GM23338 (cell line): ENCODE measurements at regions not wholly inside any gene's neighbourhood (a gene's known extent, or its start where the extent isn't known, plus 50 kb on each side); places are given as distances from the start of the nearest gene placed in this dataset.
"Not testable (repeated sequence)": the region's sequence is repeated elsewhere in the genome, so short reads cannot be mapped to it uniquely, and the experiment has no call there.

Source experiments
- ATAC-seq: fragments of 200-7000 bp; cut with Tn5 transposase; 3 replicates; pipeline ENCODE4 v1.9.1; 2020
- DNase-seq: peaks from one replicate; pipeline ENCODE4 v3.0.0-alpha.2; 2015; ENCODE audit warnings: low spot score
- H2AFZ ChIP-seq: fragments of 200-600 bp; sonication (generic); 2 replicates; pipeline ENCODE4 v1.8.0; 2016; ENCODE audit warnings: antibody characterized with exemption, mild to moderate bottlenecking, moderate library complexity
- H3F3A ChIP-seq: fragments of 200-600 bp; sonication (generic); replicated peaks from 2 replicates; pipeline ENCODE4 v1.8.0; 2017; ENCODE audit warnings: antibody characterized with exemption, mixed run types, low read depth
- H3K27ac ChIP-seq: fragments of 200-600 bp; sonication (generic); 2 replicates; pipeline ENCODE4 v1.6.1; 2016; ENCODE audit warnings: low read depth
- H3K27me3 ChIP-seq: fragments of 200-600 bp; sonication (generic); 2 replicates; pipeline ENCODE4 v1.8.0; 2016; ENCODE audit warnings: mild to moderate bottlenecking, mixed run types, moderate library complexity; ENCODE audit not compliant: insufficient read depth
- H3K36me3 ChIP-seq: fragments of 200-600 bp; sonication (generic); 2 replicates; pipeline ENCODE4 v1.8.0; 2016; ENCODE audit warnings: mild to moderate bottlenecking; ENCODE audit not compliant: insufficient read depth
- H3K4me1 ChIP-seq: fragments of 200-600 bp; sonication (generic); 2 replicates; pipeline ENCODE4 v1.8.0; 2016; ENCODE audit warnings: mild to moderate bottlenecking, moderate library complexity; ENCODE audit not compliant: insufficient read depth
- H3K4me2 ChIP-seq: fragments of 200-600 bp; sonication (generic); 2 replicates; pipeline ENCODE4 v1.7.1; 2017; ENCODE audit warnings: mixed run types
- H3K4me3 ChIP-seq: fragments of 200-600 bp; sonication (generic); 2 replicates; pipeline ENCODE4 v1.6.1; 2016; ENCODE audit warnings: mixed run types
- H3K79me2 ChIP-seq: fragments of 200-600 bp; sonication (generic); replicated peaks from 2 replicates; pipeline ENCODE4 v1.8.0; 2017; ENCODE audit warnings: mild to moderate bottlenecking; ENCODE audit not compliant: insufficient read depth
- H3K9me2 ChIP-seq: fragments of 200-600 bp; sonication (generic); 2 replicates; pipeline ENCODE4 v1.8.0; 2017; ENCODE audit not compliant: insufficient read depth
- H4K20me1 ChIP-seq: fragments of 200-600 bp; sonication (generic); replicated peaks from 2 replicates; pipeline ENCODE4 v1.8.0; 2017; ENCODE audit warnings: mild to moderate bottlenecking; ENCODE audit not compliant: insufficient read depth
- H3K27ac Mint-ChIP-seq: 2 replicates; pipeline ENCODE4 v1.8.0; 2020; ENCODE audit warnings: inconsistent platforms, mild to moderate bottlenecking, moderate library complexity, mixed read lengths
- H3K27me3 Mint-ChIP-seq: 3 replicates; pipeline ENCODE4 v1.8.0; 2022; ENCODE audit warnings: low read depth, mild to moderate bottlenecking, moderate library complexity, mixed read lengths, inconsistent platforms; ENCODE audit not compliant: insufficient read depth, poor library complexity
- H3K36me3 Mint-ChIP-seq: 3 replicates; pipeline ENCODE4 v1.8.0; 2021; ENCODE audit warnings: low read depth, mild to moderate bottlenecking, inconsistent platforms, moderate library complexity, mixed read lengths
- H3K4me1 Mint-ChIP-seq: 3 replicates; pipeline ENCODE4 v1.8.0; 2020; ENCODE audit warnings: mild to moderate bottlenecking, inconsistent platforms, mixed read lengths
- H3K4me3 Mint-ChIP-seq: 3 replicates; pipeline ENCODE4 v1.8.0; 2021; ENCODE audit warnings: moderate library complexity, mild to moderate bottlenecking, inconsistent platforms, mixed read lengths
- H3K9me3 Mint-ChIP-seq: 3 replicates; pipeline ENCODE4 v1.8.0; 2020; ENCODE audit warnings: moderate library complexity, mild to moderate bottlenecking, inconsistent platforms, mixed read lengths
- CTCF ChIP-seq, 2 experiments: fragments of 200-600 bp in 1 of 2; sonication (generic) in 1 of 2; conservative IDR thresholded peaks; 2 replicates each; pipeline versions ENCODE4 v1.5.1 to v1.6.1; 2016 to 2017; ENCODE audit warnings: antibody characterized with exemption in 2 of 2, low read depth in 2 of 2, mild to moderate bottlenecking in 2 of 2, moderate library complexity in 1 of 2
- EZH2 ChIP-seq: fragments of 200-600 bp; sonication (generic); IDR thresholded peaks from one replicate; pipeline ENCODE4 v1.8.0; 2017; ENCODE audit warnings: antibody characterized with exemption, mild to moderate bottlenecking, low read depth; ENCODE audit not compliant: unreplicated experiment
- EZH2phosphoT487 ChIP-seq: fragments of 200-600 bp; sonication (generic); IDR thresholded peaks from one replicate; pipeline ENCODE4 v1.8.1; 2018; ENCODE audit warnings: antibody characterized with exemption; ENCODE audit not compliant: unreplicated experiment
- JUNB ChIP-seq: IDR thresholded peaks from one replicate; pipeline ENCODE4 v1.6.1; 2016; ENCODE audit warnings: antibody characterized with exemption; ENCODE audit not compliant: unreplicated experiment
- NANOG ChIP-seq: IDR thresholded peaks from 2 replicates; pipeline ENCODE4 v1.6.1; 2016; ENCODE audit warnings: antibody characterized with exemption, borderline replicate concordance
- POLR2AphosphoS5 ChIP-seq: IDR thresholded peaks from 2 replicates; pipeline ENCODE4 v1.6.1; 2016; ENCODE audit warnings: antibody characterized with exemption, low read depth
- REST ChIP-seq: IDR thresholded peaks from one replicate; pipeline ENCODE4 v1.6.1; 2018; ENCODE audit warnings: antibody characterized with exemption; ENCODE audit not compliant: unreplicated experiment
- STAT1 ChIP-seq: IDR thresholded peaks from one replicate; pipeline ENCODE4 v1.6.1; 2016; ENCODE audit warnings: antibody characterized with exemption; ENCODE audit not compliant: unreplicated experiment
- ZNF114 ChIP-seq: fragments of 250-450 bp; sonication (Bioruptor Pico); IDR thresholded peaks from 2 replicates; pipeline ENCODE4 v1.5.0; 2020; ENCODE audit warnings: mild to moderate bottlenecking, moderate library complexity
- TF ChIP-seq, protein P1 (sequence below): IDR thresholded peaks from 2 replicates; pipeline ENCODE4 v1.6.1; 2016; ENCODE audit warnings: antibody characterized with exemption

DNA sequence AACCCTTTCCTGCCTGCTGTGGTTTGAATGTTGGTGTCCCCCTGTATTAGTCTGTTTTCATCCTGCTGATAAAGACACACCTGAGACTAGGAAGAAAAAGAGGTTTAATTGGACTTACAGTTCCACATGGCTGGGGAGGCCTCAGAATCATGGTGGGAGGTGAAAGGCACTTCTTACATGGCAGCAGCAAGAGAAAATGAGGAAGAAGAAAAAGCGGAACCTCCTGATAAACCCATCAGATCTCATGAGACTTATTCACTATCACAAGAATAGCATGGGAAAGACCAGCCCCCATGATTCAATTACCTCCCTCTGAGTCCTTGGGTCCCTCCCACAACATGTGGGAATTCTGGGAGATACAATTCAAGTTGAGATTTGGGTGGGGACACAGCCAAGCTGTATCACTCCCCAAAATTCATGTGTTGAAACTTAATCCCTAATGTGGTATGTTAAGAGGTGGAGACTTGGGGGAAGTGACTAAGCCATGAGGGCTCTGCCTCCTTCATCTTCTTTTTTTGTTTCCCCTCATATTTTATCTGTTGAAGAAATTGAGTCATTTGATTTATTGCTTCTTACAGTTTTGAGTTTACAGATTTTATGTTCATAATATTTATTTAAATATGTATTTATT, 64.9 kb upstream of the SYNCRIP start:
- not testable (repeated sequence) for H3K4me1 Mint-ChIP-seq, H3K27ac Mint-ChIP-seq, H3K9me2 ChIP-seq, H3K27me3 ChIP-seq, H3K79me2 ChIP-seq, H3K4me1 ChIP-seq, H3F3A ChIP-seq, H3K4me3 Mint-ChIP-seq, DNase-seq, H3K4me3 ChIP-seq, H2AFZ ChIP-seq, ATAC-seq, H3K27ac ChIP-seq, H3K36me3 ChIP-seq, H3K4me2 ChIP-seq, H3K36me3 Mint-ChIP-seq, H3K27me3 Mint-ChIP-seq, H4K20me1 ChIP-seq
- peaks cover 44% of the 10 kb centered on the region for H3K9me3 Mint-ChIP-seq

DNA sequence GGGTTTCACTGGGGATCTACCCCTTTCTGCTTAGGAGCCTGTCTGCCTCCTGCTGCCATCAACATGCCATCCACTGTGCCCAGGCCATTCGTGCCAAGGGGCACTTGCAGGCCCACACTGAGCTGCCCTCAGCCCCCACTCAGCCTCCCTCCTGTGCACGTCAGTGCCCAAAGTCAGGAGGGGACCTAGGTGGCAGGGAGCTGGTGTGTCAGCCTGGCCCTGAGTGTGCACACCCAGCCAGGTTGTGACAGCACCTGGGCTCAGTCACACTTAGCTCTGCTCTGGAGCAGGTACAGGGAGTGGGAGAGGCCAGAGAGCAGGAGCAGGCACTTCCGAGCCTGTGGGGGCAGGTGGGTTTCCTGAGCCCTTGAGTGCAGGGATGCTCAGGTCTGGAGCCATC, 63.6 kb upstream of the SYNCRIP start:
- no peak overlapping the region for H3K4me3 Mint-ChIP-seq
- H3K9me2 ChIP-seq = peaks cover 6% of the 10 kb centered on the region; the same call in 1 of the 2 replicates
- no peaks in the 10 kb centered on the region for H3K27me3 ChIP-seq
- H3K79me2 ChIP-seq = no peaks in the 10 kb centered on the region
- no peak overlapping the region for H3K4me2 ChIP-seq
- no peaks in the 10 kb centered on the region for H4K20me1 ChIP-seq
- H2AFZ ChIP-seq = no peak overlapping the region
- H3K4me1 ChIP-seq = no peaks in the 10 kb centered on the region
- H3K4me3 ChIP-seq = no peak overlapping the region
- ATAC-seq = no peak
- peaks cover 2% of the 10 kb centered on the region for H3K27me3 Mint-ChIP-seq
- no peak for DNase-seq
- H3K27ac Mint-ChIP-seq = no peak overlapping the region
- H3K36me3 ChIP-seq = no peaks in the 10 kb centered on the region
- no peak for TF ChIP-seq EZH2phosphoT487
- H3K36me3 Mint-ChIP-seq = peaks cover 6% of the 10 kb centered on the region; the same call in 2 of the 3 replicates
- H3K27ac ChIP-seq = no peak overlapping the region
- H3K9me3 Mint-ChIP-seq = peaks cover 46% of the 10 kb centered on the region
- H3K4me1 Mint-ChIP-seq = no peaks in the 10 kb centered on the region
- H3F3A ChIP-seq = no peaks in the 10 kb centered on the region

GRCh38 chr6:85705220-85705619, 62.5 kb upstream of the SYNCRIP start:
- Histone ChIP-seq H3K4me1 (no peaks in the 10 kb centered on the region), H4K20me1 (no peaks in the 10 kb centered on the region), H3K36me3 (no peaks in the 10 kb centered on the region), H3K27me3 (no peaks in the 10 kb centered on the region), H3K79me2 (no peaks in the 10 kb centered on the region), H3F3A (no peaks in the 10 kb centered on the region), H2AFZ (no peak overlapping the region), H3K27ac (no peak overlapping the region), H3K4me3 (no peak overlapping the region), H3K9me2 (peaks cover 6% of the 10 kb centered on the region; the same call in 1 of the 2 replicates), H3K4me2 (no peak overlapping the region)
- ATAC-seq (no peak), DNase-seq (no peak)
- Mint-ChIP-seq H3K27ac (no peak overlapping the region), H3K36me3 (peaks cover 6% of the 10 kb centered on the region; the same call in 2 of the 3 replicates), H3K9me3 (peaks cover 41% of the 10 kb centered on the region), H3K27me3 (peaks cover 2% of the 10 kb centered on the region), H3K4me3 (no peak overlapping the region), H3K4me1 (no peaks in the 10 kb centered on the region)
- TF ChIP-seq POLR2AphosphoS5 = no peak
- TF ChIP-seq EZH2phosphoT487 = no peak
- TF ChIP-seq REST = no peak
- no peak for TF ChIP-seq CTCF (conservative IDR thresholded peaks at IDR 0.05; ENCODE audit: low read depth in 2 of 2)
- no peak for TF ChIP-seq JUNB
- no peak for TF ChIP-seq EZH2
- no peak for TF ChIP-seq STAT1
- TF ChIP-seq, protein P1, sequence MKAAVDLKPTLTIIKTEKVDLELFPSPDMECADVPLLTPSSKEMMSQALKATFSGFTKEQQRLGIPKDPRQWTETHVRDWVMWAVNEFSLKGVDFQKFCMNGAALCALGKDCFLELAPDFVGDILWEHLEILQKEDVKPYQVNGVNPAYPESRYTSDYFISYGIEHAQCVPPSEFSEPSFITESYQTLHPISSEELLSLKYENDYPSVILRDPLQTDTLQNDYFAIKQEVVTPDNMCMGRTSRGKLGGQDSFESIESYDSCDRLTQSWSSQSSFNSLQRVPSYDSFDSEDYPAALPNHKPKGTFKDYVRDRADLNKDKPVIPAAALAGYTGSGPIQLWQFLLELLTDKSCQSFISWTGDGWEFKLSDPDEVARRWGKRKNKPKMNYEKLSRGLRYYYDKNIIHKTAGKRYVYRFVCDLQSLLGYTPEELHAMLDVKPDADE = no peak
- TF ChIP-seq ZNF114 (CRISPR knock-in tag) = no peak
- no peak for TF ChIP-seq NANOG
